Tibial nerve (tissue), 3 donors: ENCODE measurements at regions not wholly inside any gene's neighbourhood (a gene's known extent, or its start where the extent isn't known, plus 50 kb on each side); places are given as distances from the start of the nearest gene placed in this dataset.

Experiments
- CTCF ChIP-seq, 5 experiments: fragments of 200-600 bp in 3 of 5; fragments of 450-650 bp in 2 of 5; sonication (generic) in 3 of 5; IDR thresholded peaks; one replicate each; pipeline ENCODE4 v1.5.1; 2016 to 2019; ENCODE audit warnings: antibody characterized with exemption in 5 of 5, mild to moderate bottlenecking in 3 of 5, moderate library complexity in 2 of 5
- POLR2A ChIP-seq, 2 donors: fragments of 450-650 bp; IDR thresholded peaks; one replicate each; pipeline ENCODE4 v1.6.1; 2017; ENCODE audit warnings: antibody characterized with exemption in 2 of 2, mild to moderate bottlenecking in 2 of 2, moderate library complexity in 2 of 2

- TF ChIP-seq CTCF (IDR thresholded peaks at IDR 0.05) (no peak), POLR2A (IDR thresholded peaks at IDR 0.05) (no peak)
These were observed 320.4 kb downstream of the RPS6KC1 start for GRCh38 chr1:213371525-213371846.
